OCI-LY3 (cell line): ENCODE measurements at regions not wholly inside any gene's neighbourhood (a gene's known extent, or its start where the extent isn't known, plus 50 kb on each side); places are given as distances from the start of the nearest gene placed in this dataset.

Experiments
- EZH2phosphoT487 ChIP-seq: fragments of 200-600 bp; shearing (Covaris generic); IDR thresholded peaks from 2 replicates; pipeline ENCODE4 v1.6.1; 2018; ENCODE audit warnings: antibody characterized with exemption, mixed run types, low read depth
- TF ChIP-seq, protein P1 (sequence below): fragments of 200-600, 300-600 bp; sonication (generic); IDR thresholded peaks from 2 replicates; pipeline ENCODE4 v1.5.1; 2014; ENCODE audit warnings: antibody characterized with exemption, low read length, low read depth

DNA sequence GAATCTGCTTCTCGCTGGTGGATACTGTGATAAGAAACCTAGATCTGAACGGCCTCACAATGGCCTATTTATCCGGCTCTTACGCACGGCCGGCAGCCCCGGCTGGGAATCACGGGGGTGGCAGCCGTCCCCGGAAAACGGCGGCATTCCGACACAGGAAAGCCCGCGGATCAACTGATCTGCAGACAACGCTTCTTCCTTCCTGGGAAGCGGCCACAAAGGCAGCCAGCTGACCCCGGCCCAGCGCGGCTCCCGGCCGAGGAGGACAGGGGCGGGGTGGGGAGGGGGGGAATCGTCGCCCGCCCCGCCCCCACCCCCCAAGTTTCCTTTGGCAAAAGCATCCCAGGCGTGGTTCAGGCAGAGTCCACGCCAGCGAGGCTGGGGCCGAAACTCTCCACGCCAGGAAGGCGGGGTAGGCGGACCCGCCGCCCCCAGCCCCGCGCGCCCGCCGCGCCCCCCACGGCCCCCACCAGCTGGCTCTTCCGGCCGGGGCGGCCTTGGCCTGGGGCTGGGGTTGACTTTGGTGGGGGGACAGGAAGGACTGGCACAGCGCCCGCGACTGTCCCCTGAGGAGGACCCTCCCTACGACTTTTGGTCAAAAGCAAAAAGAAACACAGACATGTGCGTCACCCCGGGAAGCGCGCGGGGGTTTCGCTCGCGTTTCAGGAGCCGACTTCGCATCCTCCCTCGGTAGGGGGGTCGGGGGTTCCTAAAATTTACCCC, 247.7 kb upstream of the ANKRD55 start:
- TF ChIP-seq, protein P1, sequence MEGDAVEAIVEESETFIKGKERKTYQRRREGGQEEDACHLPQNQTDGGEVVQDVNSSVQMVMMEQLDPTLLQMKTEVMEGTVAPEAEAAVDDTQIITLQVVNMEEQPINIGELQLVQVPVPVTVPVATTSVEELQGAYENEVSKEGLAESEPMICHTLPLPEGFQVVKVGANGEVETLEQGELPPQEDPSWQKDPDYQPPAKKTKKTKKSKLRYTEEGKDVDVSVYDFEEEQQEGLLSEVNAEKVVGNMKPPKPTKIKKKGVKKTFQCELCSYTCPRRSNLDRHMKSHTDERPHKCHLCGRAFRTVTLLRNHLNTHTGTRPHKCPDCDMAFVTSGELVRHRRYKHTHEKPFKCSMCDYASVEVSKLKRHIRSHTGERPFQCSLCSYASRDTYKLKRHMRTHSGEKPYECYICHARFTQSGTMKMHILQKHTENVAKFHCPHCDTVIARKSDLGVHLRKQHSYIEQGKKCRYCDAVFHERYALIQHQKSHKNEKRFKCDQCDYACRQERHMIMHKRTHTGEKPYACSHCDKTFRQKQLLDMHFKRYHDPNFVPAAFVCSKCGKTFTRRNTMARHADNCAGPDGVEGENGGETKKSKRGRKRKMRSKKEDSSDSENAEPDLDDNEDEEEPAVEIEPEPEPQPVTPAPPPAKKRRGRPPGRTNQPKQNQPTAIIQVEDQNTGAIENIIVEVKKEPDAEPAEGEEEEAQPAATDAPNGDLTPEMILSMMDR = no peak
- TF ChIP-seq EZH2phosphoT487 = no peak
